ENCODE measurements at regions not wholly inside any gene's neighbourhood (a gene's known extent, or its start where the extent isn't known, plus 50 kb on each side); places are given as distances from the start of the nearest gene placed in this dataset.
"Not testable (repeated sequence)": the region's sequence is repeated elsewhere in the genome, so short reads cannot be mapped to it uniquely, and the experiment has no call there.

DNA sequence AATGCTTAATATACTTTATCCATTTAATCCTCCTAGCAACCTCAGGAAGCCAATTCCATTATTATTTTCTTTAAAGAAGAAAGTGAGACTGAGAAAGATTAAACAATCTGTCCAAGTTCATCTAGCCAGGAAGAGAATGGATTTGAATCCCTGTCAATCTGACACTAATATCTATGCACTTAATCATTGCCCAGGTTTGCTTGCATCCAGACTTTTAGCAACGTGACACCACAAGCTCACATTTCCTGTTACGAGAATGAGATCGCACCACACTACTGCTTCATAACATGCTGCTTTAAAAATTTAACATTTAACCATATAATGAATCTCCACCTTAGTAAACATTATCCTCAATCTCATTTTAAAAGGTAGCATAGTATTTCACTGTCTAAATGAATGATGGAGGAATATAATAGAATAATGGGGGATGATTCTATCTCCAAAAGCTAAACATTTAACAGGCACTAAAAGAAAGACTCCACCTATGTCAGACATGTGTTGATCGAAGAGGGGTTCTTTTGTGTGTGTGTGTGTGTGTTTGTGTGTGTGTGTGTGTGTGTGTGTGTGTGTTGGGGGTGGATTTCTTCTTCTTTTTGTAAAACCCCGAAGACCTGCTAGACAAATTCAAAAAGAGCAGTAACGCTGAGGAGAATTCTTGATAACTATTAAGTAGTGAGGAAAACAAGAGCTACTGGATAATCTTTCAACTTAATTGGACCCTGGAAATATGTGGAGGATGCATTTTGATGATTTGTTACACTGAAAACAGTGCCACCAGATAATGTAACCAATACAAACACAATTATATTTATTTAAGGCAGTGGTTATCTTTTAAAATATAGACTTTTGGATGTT is 138.7 kb upstream of the NR3C1 start:
- no peaks in the 10 kb centered on the region for H3K27me3 ChIP-seq (ENCODE audit: control insufficient read depth, insufficient read depth, low read length)
- H3K4me3 ChIP-seq (ENCODE audit: insufficient read depth, low read depth, low read length), result no peak overlapping the region
- no peaks in the 10 kb centered on the region for H3K36me3 ChIP-seq (replicated peaks; ENCODE audit: control insufficient read depth, insufficient read depth, low read length)
- DNase-seq, result no peak

DNA sequence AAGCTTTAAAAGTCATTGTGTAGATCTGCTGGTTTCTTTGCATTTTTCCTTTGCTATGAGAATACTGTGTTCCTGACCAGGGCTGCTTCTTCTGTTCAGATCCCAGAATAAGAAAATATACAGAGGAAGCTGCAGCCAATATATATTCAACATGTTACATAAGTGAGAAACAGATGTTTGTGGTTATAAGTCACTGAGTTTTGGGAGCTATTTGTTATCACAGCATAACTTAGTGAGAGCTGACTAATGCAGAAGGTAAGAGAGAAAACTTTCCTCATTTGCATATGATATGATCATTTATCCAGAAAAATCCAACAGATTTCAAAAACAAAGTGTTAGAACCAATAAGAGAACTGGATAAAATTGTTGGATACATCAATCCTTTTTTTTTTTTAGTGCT is 136.3 kb upstream of the NR3C1 start:
- H3K4me3 ChIP-seq (ENCODE audit: insufficient read depth, low read depth, low read length), result no peak overlapping the region
- H3K36me3 ChIP-seq (replicated peaks; ENCODE audit: control insufficient read depth, insufficient read depth, low read length), result no peaks in the 10 kb centered on the region
- H3K27me3 ChIP-seq (ENCODE audit: control insufficient read depth, insufficient read depth, low read length), result no peaks in the 10 kb centered on the region
- DNase-seq, result no peak

DNA sequence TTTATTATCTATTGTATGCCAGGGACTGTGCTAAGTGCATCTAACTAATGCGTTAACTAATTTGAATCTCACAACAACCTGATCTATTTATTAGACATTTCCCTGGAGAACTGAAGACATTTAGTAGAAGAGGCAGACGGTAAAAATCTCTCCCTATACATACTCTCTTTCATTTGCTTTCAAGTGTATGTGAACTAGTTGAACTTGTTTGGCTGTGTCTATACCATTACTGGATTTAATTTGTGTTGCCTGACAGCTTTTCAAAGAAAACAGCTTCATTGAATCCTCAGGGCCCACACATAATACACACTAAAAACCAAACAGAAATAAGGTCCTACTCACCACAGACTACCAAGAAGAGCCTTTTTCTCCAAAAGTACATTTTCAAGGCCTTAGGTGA is 133.6 kb upstream of the NR3C1 start:
- no peaks in the 10 kb centered on the region for H3K27me3 ChIP-seq (ENCODE audit: control insufficient read depth, insufficient read depth, low read length)
- no peaks in the 10 kb centered on the region for H3K36me3 ChIP-seq (replicated peaks; ENCODE audit: control insufficient read depth, insufficient read depth, low read length)
- H3K4me3 ChIP-seq (ENCODE audit: insufficient read depth, low read depth, low read length), result no peak overlapping the region
- no peak for DNase-seq

DNA sequence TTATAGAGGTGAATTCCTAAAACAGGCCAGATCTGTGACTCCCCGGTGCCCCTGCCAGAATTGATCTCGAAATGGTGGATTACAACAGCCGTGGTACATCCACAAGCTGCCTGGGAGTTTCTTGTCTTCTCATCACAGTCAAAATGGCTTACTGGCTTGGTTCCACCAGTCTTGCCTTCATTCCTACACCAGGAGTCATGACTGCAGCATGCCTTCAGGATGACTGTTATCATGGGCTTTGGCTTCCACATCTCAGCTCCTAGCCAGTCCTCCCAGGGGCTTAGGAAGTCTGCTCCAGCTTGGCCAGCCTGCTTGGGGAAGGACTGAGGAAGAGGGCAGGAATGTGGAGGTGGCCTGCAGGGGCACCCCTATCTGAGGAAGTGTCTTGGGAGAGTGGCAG is 132.9 kb upstream of the NR3C1 start:
- Histone ChIP-seq H3K36me3 (replicated peaks; ENCODE audit: control insufficient read depth, insufficient read depth, low read length) (no peaks in the 10 kb centered on the region), H3K27me3 (ENCODE audit: control insufficient read depth, insufficient read depth, low read length) (no peaks in the 10 kb centered on the region), H3K4me3 (ENCODE audit: insufficient read depth, low read depth, low read length) (no peak overlapping the region)
- DNase-seq, result no peak

DNA sequence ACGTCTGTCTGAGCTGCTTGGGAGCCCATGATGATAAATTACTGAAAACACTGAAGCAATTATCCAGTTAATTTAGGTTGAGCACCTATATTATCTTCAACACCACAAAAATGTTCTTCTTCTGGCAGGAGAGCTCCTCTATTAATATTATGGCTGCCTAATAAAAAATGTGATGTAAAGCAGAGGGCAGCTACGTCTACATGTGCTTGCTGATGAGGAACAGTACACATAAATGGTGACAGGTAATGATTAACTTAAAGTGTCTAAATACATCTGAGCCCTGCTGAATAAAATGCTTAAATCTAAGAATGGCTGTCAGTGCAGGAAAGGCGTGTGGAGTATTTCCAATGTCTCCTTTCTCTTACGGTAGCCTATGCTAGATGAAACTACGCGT is 131.3 kb upstream of the NR3C1 start:
- no peak overlapping the region for H3K4me3 ChIP-seq (ENCODE audit: insufficient read depth, low read depth, low read length)
- H3K27me3 ChIP-seq (ENCODE audit: control insufficient read depth, insufficient read depth, low read length), result no peaks in the 10 kb centered on the region
- DNase-seq, result no peak
- H3K36me3 ChIP-seq (replicated peaks; ENCODE audit: control insufficient read depth, insufficient read depth, low read length), result no peaks in the 10 kb centered on the region

DNA sequence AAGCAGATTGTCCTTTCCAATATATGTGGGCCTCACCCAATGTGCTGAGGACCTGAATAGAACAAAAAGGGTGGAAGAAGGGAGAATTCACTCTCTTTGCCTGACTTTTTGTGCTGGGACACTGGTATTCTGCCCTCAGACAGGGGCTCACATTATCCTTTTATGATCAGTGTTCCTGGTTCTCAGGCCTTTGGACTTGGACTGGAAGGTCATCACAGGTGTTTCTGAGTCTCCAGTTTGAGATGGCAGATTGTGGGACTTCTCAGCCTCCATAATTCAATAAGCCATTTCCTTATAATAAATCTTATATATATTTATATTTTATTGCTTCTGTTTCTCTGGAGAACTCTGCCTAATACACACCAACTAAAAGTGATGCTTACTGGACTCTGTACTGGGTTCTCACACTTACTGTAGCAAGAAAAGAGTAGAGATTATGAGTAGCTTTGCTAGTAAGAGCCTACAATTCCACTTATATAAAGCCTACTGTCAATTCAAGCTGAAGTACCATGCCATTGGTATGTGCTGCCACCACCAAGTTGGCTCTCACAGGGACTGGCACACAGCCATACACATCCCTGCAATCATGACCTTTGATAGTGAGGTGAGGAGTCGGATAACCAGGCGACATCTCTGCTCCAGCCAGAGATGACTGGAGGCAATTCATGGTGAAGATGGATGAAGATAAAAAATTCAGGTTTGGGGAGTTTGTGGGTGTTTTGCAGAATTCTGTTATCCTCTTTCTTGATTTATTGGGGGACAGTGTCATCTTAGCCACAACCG is 130.7 kb upstream of the NR3C1 start:
- no peak overlapping the region for H3K4me3 ChIP-seq (ENCODE audit: insufficient read depth, low read depth, low read length)
- no peaks in the 10 kb centered on the region for H3K27me3 ChIP-seq (ENCODE audit: control insufficient read depth, insufficient read depth, low read length)
- H3K36me3 ChIP-seq (replicated peaks; ENCODE audit: control insufficient read depth, insufficient read depth, low read length), result no peaks in the 10 kb centered on the region
- no peak for DNase-seq

DNA sequence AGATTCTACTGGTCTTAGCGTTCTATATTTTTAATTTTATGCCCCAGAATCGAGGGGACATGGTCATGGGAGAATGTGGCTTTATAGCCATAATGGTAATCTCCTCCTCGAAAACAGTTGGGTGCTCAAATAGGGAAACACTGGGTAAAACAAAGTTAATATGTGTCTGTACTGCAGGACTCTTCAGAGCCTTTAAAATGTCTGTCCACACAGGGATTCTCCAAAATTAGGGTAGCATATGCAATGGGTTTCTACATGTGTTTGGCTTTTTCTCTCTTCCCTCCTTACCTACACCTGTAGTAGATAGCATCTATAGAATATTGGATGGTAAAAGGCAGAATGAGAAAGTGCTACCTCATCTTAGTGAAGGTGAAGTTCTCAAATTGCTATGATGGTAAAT is 130.0 kb upstream of the NR3C1 start:
- Histone ChIP-seq H3K36me3 (replicated peaks; ENCODE audit: control insufficient read depth, insufficient read depth, low read length) (no peaks in the 10 kb centered on the region), H3K4me3 (ENCODE audit: insufficient read depth, low read depth, low read length) (no peak overlapping the region), H3K27me3 (ENCODE audit: control insufficient read depth, insufficient read depth, low read length) (no peaks in the 10 kb centered on the region)
- DNase-seq, result no peak

DNA sequence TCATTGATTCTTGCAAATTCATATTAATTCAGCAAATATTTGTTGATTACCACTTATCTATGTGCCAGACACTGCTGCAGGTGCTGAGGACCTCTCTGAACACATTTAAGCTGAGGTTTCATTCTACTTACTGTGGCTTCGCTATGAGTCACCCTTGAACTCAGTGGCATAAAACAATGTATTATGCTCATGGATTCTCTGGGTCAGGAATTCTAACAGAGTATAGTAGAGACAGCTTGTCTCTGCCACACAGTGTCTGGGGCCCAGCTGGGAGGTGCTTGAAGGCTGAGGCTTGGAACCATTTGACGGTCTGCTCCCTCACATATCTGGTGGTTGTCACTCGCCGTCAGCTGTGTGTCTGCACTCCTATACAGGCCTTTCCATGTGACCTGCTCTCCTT is 124.3 kb upstream of the NR3C1 start:
- Histone ChIP-seq H3K4me3 (ENCODE audit: insufficient read depth, low read depth, low read length) (no peak overlapping the region), H3K27me3 (ENCODE audit: control insufficient read depth, insufficient read depth, low read length) (no peaks in the 10 kb centered on the region), H3K36me3 (replicated peaks; ENCODE audit: control insufficient read depth, insufficient read depth, low read length) (no peaks in the 10 kb centered on the region)
- no peak for DNase-seq

DNA sequence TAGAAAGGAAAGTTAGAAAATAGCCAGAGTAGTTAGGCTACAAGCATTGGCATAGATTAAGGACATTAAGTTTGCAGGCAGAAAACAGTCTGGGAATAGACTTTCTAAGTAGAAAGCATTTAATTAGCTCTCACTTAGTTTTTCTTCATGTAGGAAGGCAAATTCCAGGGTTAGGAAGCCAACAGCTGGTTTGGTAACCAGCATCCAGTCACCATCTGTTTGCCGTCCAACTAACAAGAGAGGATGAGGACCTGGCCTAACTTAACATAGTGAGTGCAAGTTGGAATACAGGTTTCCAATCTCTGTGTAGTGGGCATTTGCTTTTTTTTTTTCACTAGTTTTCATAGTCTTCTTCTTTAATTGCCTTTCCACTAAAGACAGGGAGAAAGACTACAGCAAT is 121.7 kb upstream of the NR3C1 start:
- no peak for DNase-seq
- Histone ChIP-seq H3K36me3 (replicated peaks; ENCODE audit: control insufficient read depth, insufficient read depth, low read length) (no peaks in the 10 kb centered on the region), H3K27me3 (ENCODE audit: control insufficient read depth, insufficient read depth, low read length) (no peaks in the 10 kb centered on the region), H3K4me3 (ENCODE audit: insufficient read depth, low read depth, low read length) (no peak overlapping the region)

DNA sequence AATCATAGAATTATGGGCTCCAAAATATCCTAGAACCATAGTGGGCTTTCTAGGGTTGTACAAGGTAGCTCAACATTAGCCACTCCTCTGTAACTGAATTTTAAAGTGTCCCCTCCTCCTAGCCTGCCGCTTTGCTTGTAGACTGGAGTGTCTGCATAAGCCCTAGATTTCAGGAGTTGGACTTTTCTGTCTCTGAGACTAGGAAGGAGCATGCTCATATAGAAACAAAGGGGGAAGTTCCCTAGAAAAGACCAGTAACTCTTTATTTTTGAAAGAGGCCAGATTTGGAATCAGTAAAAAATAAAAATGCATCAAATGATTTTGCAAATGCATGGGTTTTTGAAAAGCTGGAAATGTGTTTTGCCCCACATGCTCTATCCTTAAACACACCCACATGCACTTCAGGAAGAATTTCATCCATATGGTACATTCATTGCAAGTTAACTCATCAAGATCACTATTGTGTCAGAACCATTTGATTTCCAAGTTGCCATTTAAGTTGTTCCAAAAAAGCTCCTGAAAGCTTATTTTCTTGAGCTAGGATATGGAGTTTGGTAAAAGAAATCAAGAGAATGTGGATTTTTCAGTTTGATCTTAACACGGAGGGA is 121.0 kb upstream of the NR3C1 start:
- no peak for DNase-seq
- Histone ChIP-seq H3K4me3 (ENCODE audit: insufficient read depth, low read depth, low read length) (no peak overlapping the region), H3K27me3 (ENCODE audit: control insufficient read depth, insufficient read depth, low read length) (no peaks in the 10 kb centered on the region), H3K36me3 (replicated peaks; ENCODE audit: control insufficient read depth, insufficient read depth, low read length) (no peaks in the 10 kb centered on the region)

DNA sequence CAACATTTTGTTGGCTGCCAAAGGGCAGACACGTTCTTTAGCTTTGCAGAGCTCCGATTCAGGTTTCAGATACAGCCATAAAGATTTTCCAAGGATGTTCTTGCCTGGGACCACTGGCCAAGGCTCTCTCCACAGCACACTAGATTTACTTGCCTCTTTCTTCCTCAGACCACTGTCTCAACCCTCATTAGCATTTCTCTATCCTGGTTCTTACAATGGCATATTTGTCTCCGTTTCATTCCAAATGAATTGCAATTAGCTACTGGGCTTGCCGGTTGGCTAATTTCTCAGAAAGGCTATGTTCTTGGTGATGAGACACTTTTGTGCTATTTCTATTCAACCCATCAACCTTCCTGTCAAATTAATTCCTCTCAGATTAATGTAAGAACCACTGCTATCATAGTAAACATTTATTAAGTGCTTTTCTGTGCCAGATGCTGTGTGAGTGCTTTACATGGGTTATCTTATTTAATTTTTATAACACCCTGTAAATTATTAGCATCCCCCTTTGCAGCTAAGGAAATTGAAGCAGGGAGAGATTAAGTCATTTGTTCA is 118.4 kb upstream of the NR3C1 start:
- DNase-seq, result no peak
- Histone ChIP-seq H3K4me3 (ENCODE audit: insufficient read depth, low read depth, low read length) (no peak overlapping the region), H3K36me3 (replicated peaks; ENCODE audit: control insufficient read depth, insufficient read depth, low read length) (no peaks in the 10 kb centered on the region), H3K27me3 (ENCODE audit: control insufficient read depth, insufficient read depth, low read length) (no peaks in the 10 kb centered on the region)

DNA sequence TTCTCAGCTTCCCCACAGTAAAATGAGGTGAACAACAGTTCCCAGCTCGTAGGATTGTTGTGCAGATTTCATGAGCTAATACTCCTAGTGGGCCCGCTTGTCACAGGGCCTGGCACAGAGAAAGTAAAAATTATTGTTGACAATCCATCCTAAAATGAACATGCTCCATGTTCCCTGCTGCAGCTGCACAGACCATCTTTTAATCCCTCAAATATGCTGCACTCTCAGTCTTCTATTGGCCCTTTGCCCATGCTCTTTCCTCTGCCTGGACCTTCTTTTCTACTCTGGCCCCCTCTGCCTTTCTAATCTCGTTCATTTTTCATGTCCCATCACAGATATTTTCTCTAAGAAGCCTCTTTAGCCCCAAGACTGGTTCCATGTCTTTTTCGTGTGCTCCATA is 117.7 kb upstream of the NR3C1 start:
- DNase-seq, result no peak
- no peaks in the 10 kb centered on the region for H3K27me3 ChIP-seq (ENCODE audit: control insufficient read depth, insufficient read depth, low read length)
- no peak overlapping the region for H3K4me3 ChIP-seq (ENCODE audit: insufficient read depth, low read depth, low read length)
- no peaks in the 10 kb centered on the region for H3K36me3 ChIP-seq (replicated peaks; ENCODE audit: control insufficient read depth, insufficient read depth, low read length)

DNA sequence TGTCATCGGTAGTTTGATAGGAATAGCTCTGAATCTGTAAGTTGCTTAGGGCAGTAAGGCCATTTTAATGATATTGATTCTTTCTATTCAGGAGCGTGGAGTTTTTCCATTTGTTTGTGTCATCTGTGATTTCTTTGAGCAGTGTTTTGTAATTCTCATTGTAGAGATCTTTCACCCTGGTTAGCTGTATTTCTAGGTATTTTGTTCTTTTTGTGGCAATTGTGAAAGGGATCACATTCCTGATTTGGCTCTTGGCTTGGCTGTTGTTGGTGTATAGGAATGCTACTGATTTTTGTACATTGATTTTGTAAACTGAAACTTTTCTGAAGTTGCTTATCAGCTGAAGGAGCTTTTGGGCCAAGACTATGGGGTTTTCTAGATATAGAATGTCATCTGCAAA is 115.7 kb upstream of the NR3C1 start:
- not testable (repeated sequence) for H3K4me3 ChIP-seq (ENCODE audit: insufficient read depth, low read depth, low read length); H3K27me3 ChIP-seq (ENCODE audit: control insufficient read depth, insufficient read depth, low read length); H3K36me3 ChIP-seq (replicated peaks; ENCODE audit: control insufficient read depth, insufficient read depth, low read length); DNase-seq

DNA sequence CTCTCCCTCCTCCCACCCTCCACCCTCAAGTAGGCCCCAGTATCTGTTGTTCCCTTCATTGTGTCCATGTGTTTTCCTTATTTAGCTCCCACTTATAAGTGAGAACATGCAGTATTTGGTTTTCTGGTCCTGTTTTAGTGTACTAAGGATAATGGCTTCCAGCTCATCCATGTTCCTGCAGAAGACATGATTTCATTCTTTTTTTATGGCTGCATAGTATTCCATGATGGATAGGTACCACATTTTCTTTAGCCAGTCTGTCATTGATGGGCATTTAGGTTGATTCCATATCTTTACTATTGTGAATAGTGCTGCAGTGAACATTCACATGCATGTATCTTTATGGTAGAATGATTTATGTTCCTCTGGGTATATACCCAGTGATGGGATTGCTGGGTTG is 114.3 kb upstream of the NR3C1 start:
- not testable (repeated sequence) for H3K36me3 ChIP-seq (replicated peaks; ENCODE audit: control insufficient read depth, insufficient read depth, low read length); H3K4me3 ChIP-seq (ENCODE audit: insufficient read depth, low read depth, low read length); H3K27me3 ChIP-seq (ENCODE audit: control insufficient read depth, insufficient read depth, low read length); DNase-seq

DNA sequence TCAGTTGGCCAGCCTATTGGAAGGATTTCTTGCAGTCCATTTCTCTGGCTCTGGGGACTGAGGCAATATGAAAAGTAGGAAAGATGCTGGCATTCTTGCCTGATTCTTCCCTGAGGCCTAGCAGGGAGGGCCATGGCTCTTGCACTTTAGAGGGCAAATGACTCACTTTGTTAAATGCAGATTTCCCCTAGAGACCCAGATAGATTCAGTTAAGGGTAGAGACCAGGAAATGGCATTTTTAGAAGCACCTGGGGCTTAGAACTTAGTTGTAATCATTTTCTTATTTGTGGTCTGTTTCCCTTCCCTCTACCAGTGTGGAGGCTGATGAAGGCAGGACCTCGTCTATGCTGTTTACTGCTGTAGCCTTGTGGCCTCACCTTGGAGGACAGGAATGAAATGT is 112.8 kb upstream of the NR3C1 start:
- Histone ChIP-seq H3K36me3 (replicated peaks; ENCODE audit: control insufficient read depth, insufficient read depth, low read length) (no peaks in the 10 kb centered on the region), H3K27me3 (ENCODE audit: control insufficient read depth, insufficient read depth, low read length) (no peaks in the 10 kb centered on the region), H3K4me3 (ENCODE audit: insufficient read depth, low read depth, low read length) (no peak overlapping the region)
- no peak for DNase-seq

Data from H7 (cell line).